Mesodermal cell (in vitro differentiated cells): ENCODE measurements at regions not wholly inside any gene's neighbourhood (a gene's known extent, or its start where the extent isn't known, plus 50 kb on each side); places are given as distances from the start of the nearest gene placed in this dataset.
"Not testable (repeated sequence)": the region's sequence is repeated elsewhere in the genome, so short reads cannot be mapped to it uniquely, and the experiment has no call there.

Experiments used
- H3K27ac ChIP-seq: 2 replicates; pipeline ENCODE4 v1.7.0; 2013; ENCODE audit warnings: mild to moderate bottlenecking, low read depth, low read length, moderate library complexity; ENCODE audit not compliant: severe bottlenecking
- H3K36me3 ChIP-seq: 2 replicates; pipeline ENCODE4 v1.7.1; 2013; ENCODE audit warnings: mild to moderate bottlenecking, low read length, moderate library complexity; ENCODE audit not compliant: control insufficient read depth, insufficient read depth
- H3K4me1 ChIP-seq: one replicate; pipeline ENCODE4 v1.7.1; 2013; ENCODE audit warnings: mild to moderate bottlenecking, low read length; ENCODE audit not compliant: insufficient read depth, control insufficient read depth, poor library complexity, severe bottlenecking
- H3K4me3 ChIP-seq: 2 replicates; pipeline ENCODE4 v1.7.0; 2013; ENCODE audit warnings: low read length, control low read depth, mild to moderate bottlenecking; ENCODE audit not compliant: insufficient read depth, poor library complexity, severe bottlenecking; ENCODE audit errors: extremely low read depth
- H3K9me3 ChIP-seq: 2 replicates; pipeline ENCODE4 v1.7.1; 2013; ENCODE audit warnings: mild to moderate bottlenecking, low read length, moderate library complexity; ENCODE audit not compliant: control insufficient read depth
- WGBS, 2 experiments: methylation state at CpG; one replicate each; pipeline ENCODE4 v1.1.5; 2013; ENCODE audit warnings: missing lambda C conversion rate in 2 of 2; ENCODE audit not compliant: insufficient coverage in 2 of 2; 5-methylcytosine and 5-hydroxymethylcytosine counted together

GRCh38 chr5:25255128-25255527 is 610.4 kb upstream of the CDH10 start:
- H3K36me3 ChIP-seq: no peaks in the 10 kb centered on the region
- H3K27ac ChIP-seq: no peak overlapping the region
- H3K4me1 ChIP-seq: no peaks in the 10 kb centered on the region
- H3K9me3 ChIP-seq: no peaks in the 10 kb centered on the region
- WGBS, 2 experiments: no CpG with 5 or more reads among the region's 1 CpG
- H3K4me3 ChIP-seq: no peak overlapping the region

GRCh38 chr5:25241981-25242380 is 597.2 kb upstream of the CDH10 start:
- Histone ChIP-seq H3K27ac (no peak overlapping the region), H3K9me3 (no peaks in the 10 kb centered on the region), H3K36me3 (no peaks in the 10 kb centered on the region), H3K4me1 (no peaks in the 10 kb centered on the region), H3K4me3 (no peak overlapping the region)
- WGBS, 2 experiments: 58 to 71% methylated on average over 1 to 4 of the region's 4 CpGs

GRCh38 chr5:25238720-25239119 is 593.9 kb upstream of the CDH10 start:
- H3K4me1 ChIP-seq, H3K4me3 ChIP-seq, H3K27ac ChIP-seq, H3K36me3 ChIP-seq, H3K9me3 ChIP-seq: not testable (repeated sequence)
- 86 to 92% methylated on average over 2 of the region's 4 CpGs for WGBS, 2 experiments

GRCh38 chr5:25224316-25224982 is 579.7 kb upstream of the CDH10 start:
- Histone ChIP-seq H3K27ac (no peak overlapping the region), H3K4me3 (no peak overlapping the region), H3K4me1 (no peaks in the 10 kb centered on the region), H3K9me3 (no peaks in the 10 kb centered on the region), H3K36me3 (no peaks in the 10 kb centered on the region)
- 89 to 99% methylated on average over 8 to 10 of the region's 10 CpGs for WGBS, 2 experiments

GRCh38 chr5:25199902-25200301 is 555.1 kb upstream of the CDH10 start:
- H3K27ac ChIP-seq, H3K4me1 ChIP-seq: not testable (repeated sequence)
- 98 to 99% methylated on average over 19 to 23 of the region's 23 CpGs for WGBS, 2 experiments

GRCh38 chr5:25190521-25191000 is 545.8 kb upstream of the CDH10 start:
- Histone ChIP-seq H3K36me3 (no peaks in the 10 kb centered on the region), H3K27ac (no peak overlapping the region), H3K4me3 (no peak overlapping the region), H3K9me3 (no peaks in the 10 kb centered on the region), H3K4me1 (no peaks in the 10 kb centered on the region)
- WGBS, 2 experiments: 96% methylated on average over 31 to 46 of the region's 55 CpGs

More at GRCh38 chr5:25199902-25200301, 555.1 kb upstream of the CDH10 start:
- H3K36me3 ChIP-seq, H3K4me3 ChIP-seq, H3K9me3 ChIP-seq: not testable (repeated sequence)

- no peaks in the 10 kb centered on the region for H3K4me1 ChIP-seq
- H3K36me3 ChIP-seq: no peaks in the 10 kb centered on the region
- H3K9me3 ChIP-seq: no peaks in the 10 kb centered on the region
- no peak overlapping the region for H3K27ac ChIP-seq
- H3K4me3 ChIP-seq: no peak overlapping the region
- 89 to 100% methylated on average over 4 to 5 of the region's 5 CpGs for WGBS, 2 experiments
Measured at GRCh38 chr5:25181249-25181648, 536.5 kb upstream of the CDH10 start.

- peak overlapping the region; percentile 58 for H3K27ac ChIP-seq
- 0% methylated on average over 1 of the region's 1 CpG; no CpG with 5 or more reads in 1 of the 2 experiments for WGBS, 2 experiments
- H3K4me1 ChIP-seq, H3K9me3 ChIP-seq, H3K36me3 ChIP-seq, H3K4me3 ChIP-seq: not testable (repeated sequence)
Measured at GRCh38 chr5:25162616-25163015, 517.8 kb upstream of the CDH10 start.

GRCh38 chr5:25160891-25161290 is 516.1 kb upstream of the CDH10 start:
- WGBS, 2 experiments: no CpG with 5 or more reads among the region's 1 CpG
- Histone ChIP-seq H3K9me3 (no peaks in the 10 kb centered on the region), H3K27ac (no peak overlapping the region), H3K36me3 (no peaks in the 10 kb centered on the region), H3K4me3 (no peak overlapping the region), H3K4me1 (no peaks in the 10 kb centered on the region)

- Histone ChIP-seq H3K36me3 (no peaks in the 10 kb centered on the region), H3K4me1 (no peaks in the 10 kb centered on the region), H3K4me3 (no peak overlapping the region), H3K27ac (no peak overlapping the region), H3K9me3 (no peaks in the 10 kb centered on the region)
- no CpG with 5 or more reads among the region's 1 CpG for WGBS, 2 experiments
Measured at GRCh38 chr5:25150819-25151218, 506.0 kb upstream of the CDH10 start.

- WGBS, 2 experiments: 85% methylated on average over 2 of the region's 4 CpGs; no CpG with 5 or more reads in 1 of the 2 experiments
- Histone ChIP-seq H3K27ac (no peak overlapping the region), H3K9me3 (no peaks in the 10 kb centered on the region), H3K4me1 (no peaks in the 10 kb centered on the region), H3K4me3 (no peak overlapping the region), H3K36me3 (no peaks in the 10 kb centered on the region)
Measured at GRCh38 chr5:25128606-25129005, 483.8 kb upstream of the CDH10 start.
